ENCODE measurements at regions not wholly inside any gene's neighbourhood (a gene's known extent, or its start where the extent isn't known, plus 50 kb on each side); places are given as distances from the start of the nearest gene placed in this dataset.

GRCh38 chr5:26181582-26181981 lies 856.8 kb downstream of the CDH9 start:
- DNase-seq (no peak), ATAC-seq (ENCODE audit: low read depth) (no peak)
- H3K9me3 Mint-ChIP-seq: peaks cover 3% of the 10 kb centered on the region
- no peak overlapping the region for H3K27ac Mint-ChIP-seq
- TF ChIP-seq CTCF (IDR thresholded peaks at IDR 0.05): no peak
- intact Hi-C loops (cut with micrococcal nuclease): no loop called here
- POLR2A ChIA-PET: no interaction called here
- H3K36me3 Mint-ChIP-seq (ENCODE audit: low read depth): no peaks in the 10 kb centered on the region
- no peaks in the 10 kb centered on the region for H3K27me3 Mint-ChIP-seq
- CTCF ChIA-PET: no interaction called here
- H3K4me1 Mint-ChIP-seq: no peaks in the 10 kb centered on the region
- H3K4me3 Mint-ChIP-seq: no peak overlapping the region

- no peak for TF ChIP-seq CTCF (IDR thresholded peaks at IDR 0.05)
- Mint-ChIP-seq H3K27ac (no peak overlapping the region), H3K4me1 (no peaks in the 10 kb centered on the region), H3K9me3 (peaks cover 23% of the 10 kb centered on the region), H3K27me3 (no peaks in the 10 kb centered on the region), H3K36me3 (ENCODE audit: low read depth) (no peaks in the 10 kb centered on the region), H3K4me3 (no peak overlapping the region)
- POLR2A ChIA-PET: no interaction called here
- ATAC-seq (ENCODE audit: low read depth) (no peak), DNase-seq (no peak)
- intact Hi-C loops (cut with micrococcal nuclease): no loop called here
- CTCF ChIA-PET: no interaction called here
Measured at GRCh38 chr5:26148569-26149107, 889.7 kb downstream of the CDH9 start.

GRCh38 chr5:26143259-26143658 lies 895.1 kb downstream of the CDH9 start:
- Mint-ChIP-seq H3K4me3 (no peak overlapping the region), H3K27me3 (no peaks in the 10 kb centered on the region), H3K9me3 (peaks cover 9% of the 10 kb centered on the region), H3K4me1 (no peaks in the 10 kb centered on the region), H3K36me3 (ENCODE audit: low read depth) (no peaks in the 10 kb centered on the region), H3K27ac (no peak overlapping the region)
- ATAC-seq (ENCODE audit: low read depth) (no peak), DNase-seq (no peak)
- TF ChIP-seq CTCF (IDR thresholded peaks at IDR 0.05): no peak
- intact Hi-C loops (cut with micrococcal nuclease): no loop called here
- ChIA-PET POLR2A (no interaction called here), CTCF (no interaction called here)

GRCh38 chr5:26121338-26121737 lies 917.0 kb downstream of the CDH9 start:
- Mint-ChIP-seq H3K4me3 (no peak overlapping the region), H3K4me1 (no peaks in the 10 kb centered on the region), H3K27me3 (no peaks in the 10 kb centered on the region), H3K36me3 (ENCODE audit: low read depth) (no peaks in the 10 kb centered on the region), H3K27ac (no peak overlapping the region), H3K9me3 (peaks cover 8% of the 10 kb centered on the region)
- intact Hi-C loops (cut with micrococcal nuclease): no loop called here
- ChIA-PET CTCF (no interaction called here), POLR2A (no interaction called here)
- no peak for ATAC-seq (ENCODE audit: low read depth)
- no peak for DNase-seq
- no peak for TF ChIP-seq CTCF (IDR thresholded peaks at IDR 0.05)

GRCh38 chr5:26104175-26104574 lies 934.2 kb downstream of the CDH9 start:
- no peak overlapping the region for H3K27ac Mint-ChIP-seq
- peaks cover 10% of the 10 kb centered on the region for H3K9me3 Mint-ChIP-seq
- no peak for TF ChIP-seq CTCF (IDR thresholded peaks at IDR 0.05)
- no peaks in the 10 kb centered on the region for H3K4me1 Mint-ChIP-seq
- ATAC-seq (ENCODE audit: low read depth): no peak
- H3K27me3 Mint-ChIP-seq: no peaks in the 10 kb centered on the region
- no peak overlapping the region for H3K4me3 Mint-ChIP-seq
- intact Hi-C loops (cut with micrococcal nuclease): no loop called here
- CTCF ChIA-PET: no interaction called here
- no peak for DNase-seq
- POLR2A ChIA-PET: no interaction called here
- H3K36me3 Mint-ChIP-seq (ENCODE audit: low read depth): no peaks in the 10 kb centered on the region

All from activated B cell treated with CpG ODN at 0.5 μM for 24 hours (primary cell).